Muscle layer of duodenum (tissue), 2 donors: ENCODE measurements at regions not wholly inside any gene's neighbourhood (a gene's known extent, or its start where the extent isn't known, plus 50 kb on each side); places are given as distances from the start of the nearest gene placed in this dataset.

Experiments used
- H3K27ac ChIP-seq: one replicate; pipeline ENCODE4 v1.7.0; 2013; ENCODE audit warnings: mild to moderate bottlenecking, low read length
- H3K27me3 ChIP-seq: one replicate; pipeline ENCODE4 v1.7.0; 2013; ENCODE audit warnings: low read depth, mild to moderate bottlenecking, control low read depth, low read length
- H3K36me3 ChIP-seq, 2 donors: one replicate each; pipeline ENCODE4 v1.7.0; 2013; ENCODE audit warnings: low read length in 2 of 2, control low read depth in 1 of 2, mild to moderate bottlenecking in 1 of 2; ENCODE audit not compliant: insufficient read depth in 2 of 2, control insufficient read depth in 1 of 2
- H3K4me1 ChIP-seq, 2 donors: one replicate each; pipeline ENCODE4 v1.7.0; 2013; ENCODE audit warnings: low read length in 2 of 2, mild to moderate bottlenecking in 2 of 2, control low read depth in 1 of 2, moderate library complexity in 1 of 2; ENCODE audit not compliant: insufficient read depth in 2 of 2, control insufficient read depth in 1 of 2
- H3K4me3 ChIP-seq, 2 donors: one replicate each; pipeline ENCODE4 v1.7.0; 2013; ENCODE audit warnings: low read length in 2 of 2, low read depth in 1 of 2, mild to moderate bottlenecking in 1 of 2
- H3K9me3 ChIP-seq, 2 donors: one replicate each; pipeline ENCODE4 v1.7.0; 2013; ENCODE audit warnings: low read length in 2 of 2, control low read depth in 1 of 2, mild to moderate bottlenecking in 1 of 2; ENCODE audit not compliant: control insufficient read depth in 1 of 2
- donor health status: healthy.

DNA sequence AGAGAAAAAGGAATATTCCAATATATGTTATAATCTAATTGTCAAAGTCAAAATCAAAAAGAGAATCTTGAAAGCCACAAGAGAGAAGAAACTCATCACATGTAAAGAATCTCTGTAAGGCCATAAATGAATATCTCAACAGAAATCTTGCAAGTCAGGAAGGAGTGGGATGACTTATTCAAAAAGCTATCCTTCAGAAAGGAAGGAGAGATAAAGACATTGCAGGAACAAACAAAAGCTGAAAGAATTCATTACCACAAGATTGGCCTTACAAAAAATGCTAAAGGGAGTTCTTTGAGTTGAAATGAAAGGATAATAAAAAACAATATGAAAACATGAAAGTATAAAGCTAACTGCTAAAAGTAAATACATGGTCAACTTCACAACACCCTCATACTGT lies 286.8 kb downstream of the LRIG3 start:
- Histone ChIP-seq H3K4me3 (no peak overlapping the region), H3K36me3 (no peaks in the 10 kb centered on the region), H3K4me1 (no peaks in the 10 kb centered on the region), H3K9me3 (peaks cover 0 to 12% of the 10 kb centered on the region in 2 donors), H3K27me3 (no peaks in the 10 kb centered on the region), H3K27ac (no peak overlapping the region)

DNA sequence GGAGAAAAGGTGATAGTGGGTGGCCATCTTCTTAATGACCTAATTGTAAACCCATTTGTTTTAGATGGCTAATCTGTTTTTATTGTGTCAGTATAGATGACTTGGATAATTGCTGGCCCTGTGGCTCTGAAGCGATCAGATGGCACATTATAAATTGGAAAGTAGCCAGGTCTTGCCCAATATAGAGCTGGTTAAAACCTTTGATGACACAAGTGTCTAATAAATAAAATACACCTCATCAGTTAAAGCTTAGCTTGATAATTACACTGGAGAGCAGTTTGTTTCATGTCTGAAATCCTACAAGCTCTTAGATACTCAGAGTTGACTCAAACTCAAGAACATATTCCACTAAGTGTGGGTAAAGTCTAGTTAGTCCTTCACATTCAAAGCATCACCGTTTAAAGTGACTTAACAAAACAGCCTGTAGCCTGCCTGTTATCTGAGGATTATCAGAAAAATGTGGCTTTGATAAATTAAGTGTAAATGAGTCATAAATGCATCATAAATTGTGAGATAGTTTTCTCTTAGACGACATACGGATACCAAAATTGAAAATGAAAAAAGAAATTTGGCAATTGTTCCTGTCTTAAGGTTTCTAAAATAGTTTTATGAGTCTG lies 280.9 kb downstream of the LRIG3 start:
- H3K27me3 ChIP-seq: no peaks in the 10 kb centered on the region
- H3K36me3 ChIP-seq: no peaks in the 10 kb centered on the region
- H3K4me3 ChIP-seq: no peak overlapping the region
- H3K9me3 ChIP-seq: peaks cover 0 to 5% of the 10 kb centered on the region in 2 donors
- H3K27ac ChIP-seq: no peak overlapping the region
- no peaks in the 10 kb centered on the region for H3K4me1 ChIP-seq

DNA sequence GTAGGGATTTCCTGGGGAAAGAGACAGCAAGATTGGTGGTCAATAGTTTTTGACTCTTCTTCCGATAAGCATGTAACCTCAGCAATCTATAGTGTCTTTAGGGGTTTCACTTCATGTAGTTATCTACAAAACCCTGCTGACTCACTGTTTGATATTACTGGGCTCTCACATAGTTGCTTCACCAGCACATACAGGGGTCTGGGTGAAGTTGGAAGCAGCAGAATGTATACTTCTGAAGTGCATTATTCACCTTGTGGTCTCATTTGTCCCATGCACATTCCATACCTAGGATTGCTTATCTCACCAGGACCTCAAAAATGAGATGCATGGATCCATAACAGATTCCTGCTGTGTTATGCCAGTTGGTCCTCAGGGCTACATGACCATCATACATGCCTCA lies 280.0 kb downstream of the LRIG3 start:
- H3K4me3 ChIP-seq: no peak overlapping the region
- H3K27me3 ChIP-seq: no peaks in the 10 kb centered on the region
- H3K9me3 ChIP-seq: peaks cover 0 to 5% of the 10 kb centered on the region in 2 donors
- H3K4me1 ChIP-seq: no peaks in the 10 kb centered on the region
- no peak overlapping the region for H3K27ac ChIP-seq
- H3K36me3 ChIP-seq: no peaks in the 10 kb centered on the region

DNA sequence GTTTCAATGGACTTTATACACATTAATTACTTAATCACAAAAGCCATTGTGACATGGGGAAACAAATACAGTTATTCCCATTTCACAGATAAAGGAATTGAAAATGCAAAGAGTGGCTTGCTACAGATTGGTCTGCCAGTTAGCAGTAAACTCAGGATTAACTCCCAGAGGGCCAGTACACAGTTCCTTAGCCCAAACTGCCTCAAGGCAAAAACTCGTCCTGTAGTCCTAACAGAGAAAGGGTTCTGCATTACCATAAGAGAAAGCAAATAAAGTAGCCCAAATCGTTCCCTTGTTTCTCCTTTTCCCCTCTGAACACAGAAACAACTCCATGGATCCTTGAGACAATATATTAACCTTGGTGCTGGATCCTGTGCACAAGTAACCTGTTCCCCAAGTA lies 274.4 kb downstream of the LRIG3 start:
- H3K9me3 ChIP-seq: no peaks in the 10 kb centered on the region
- no peaks in the 10 kb centered on the region for H3K36me3 ChIP-seq
- no peak overlapping the region for H3K27ac ChIP-seq
- H3K4me1 ChIP-seq: no peaks in the 10 kb centered on the region
- H3K27me3 ChIP-seq: no peaks in the 10 kb centered on the region
- no peak overlapping the region for H3K4me3 ChIP-seq

DNA sequence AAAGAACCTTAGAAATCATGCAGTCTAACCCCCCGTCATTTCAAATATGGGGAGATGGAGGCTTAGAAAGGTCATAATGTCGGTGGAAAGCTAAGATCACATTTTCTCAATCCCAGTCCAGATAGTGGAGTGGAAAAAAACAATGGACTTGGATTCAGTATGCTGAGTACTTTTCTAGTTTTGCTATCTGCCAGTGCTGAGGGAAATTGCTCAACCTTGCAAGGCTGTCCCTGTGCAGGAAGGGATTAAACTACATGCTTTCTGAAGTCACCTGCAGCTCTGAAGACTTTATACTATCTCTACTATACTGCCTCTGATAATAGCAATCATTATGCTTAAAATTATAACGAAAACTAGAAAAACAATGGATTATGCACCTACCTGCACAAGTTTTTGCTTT lies 272.8 kb downstream of the LRIG3 start:
- Histone ChIP-seq H3K27ac (no peak overlapping the region), H3K27me3 (no peaks in the 10 kb centered on the region), H3K36me3 (no peaks in the 10 kb centered on the region), H3K4me1 (no peaks in the 10 kb centered on the region), H3K4me3 (no peak overlapping the region), H3K9me3 (no peaks in the 10 kb centered on the region)

DNA sequence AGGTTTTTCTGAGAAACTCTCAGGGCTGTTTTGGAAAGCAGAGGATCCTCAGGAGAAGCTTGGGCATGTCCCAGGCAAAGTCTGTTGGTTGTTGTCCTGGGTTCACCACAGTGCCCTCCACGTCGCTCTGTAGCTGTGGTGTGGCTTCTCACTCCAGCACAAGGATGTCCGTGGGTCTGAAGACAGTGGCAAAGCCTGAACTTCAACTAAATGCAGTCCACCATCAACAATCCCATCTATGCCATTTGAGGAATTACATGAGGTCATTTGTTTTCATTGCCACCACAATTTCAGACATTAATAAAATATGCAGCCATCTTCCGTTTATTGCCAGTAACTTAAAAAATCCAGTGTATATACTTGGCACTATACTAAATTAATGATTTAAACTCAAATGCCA lies 272.1 kb downstream of the LRIG3 start:
- H3K36me3 ChIP-seq: no peaks in the 10 kb centered on the region
- H3K27ac ChIP-seq: no peak overlapping the region
- no peaks in the 10 kb centered on the region for H3K4me1 ChIP-seq
- no peaks in the 10 kb centered on the region for H3K27me3 ChIP-seq
- H3K9me3 ChIP-seq: no peaks in the 10 kb centered on the region
- no peak overlapping the region for H3K4me3 ChIP-seq

DNA sequence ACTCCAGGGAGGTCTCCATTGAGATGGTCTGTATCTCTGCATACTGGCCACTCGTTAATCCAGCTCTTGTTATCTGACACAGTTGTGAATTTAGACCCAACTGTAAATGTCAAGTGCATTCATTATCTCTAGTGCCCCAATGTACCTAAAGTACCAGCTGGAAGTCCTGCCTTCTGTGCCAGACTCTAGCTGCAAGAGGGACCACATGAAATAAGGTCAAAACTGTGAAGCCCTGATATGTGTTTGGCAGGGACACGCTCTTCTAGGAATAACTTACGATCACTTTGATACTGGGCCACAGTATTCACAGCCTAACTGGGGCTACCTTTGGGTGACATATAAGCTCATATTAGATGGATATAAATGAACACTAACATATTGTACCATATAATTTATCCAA lies 268.5 kb downstream of the LRIG3 start:
- no peaks in the 10 kb centered on the region for H3K9me3 ChIP-seq
- no peak overlapping the region for H3K4me3 ChIP-seq
- no peaks in the 10 kb centered on the region for H3K27me3 ChIP-seq
- no peaks in the 10 kb centered on the region for H3K4me1 ChIP-seq
- no peaks in the 10 kb centered on the region for H3K36me3 ChIP-seq
- no peak overlapping the region for H3K27ac ChIP-seq

DNA sequence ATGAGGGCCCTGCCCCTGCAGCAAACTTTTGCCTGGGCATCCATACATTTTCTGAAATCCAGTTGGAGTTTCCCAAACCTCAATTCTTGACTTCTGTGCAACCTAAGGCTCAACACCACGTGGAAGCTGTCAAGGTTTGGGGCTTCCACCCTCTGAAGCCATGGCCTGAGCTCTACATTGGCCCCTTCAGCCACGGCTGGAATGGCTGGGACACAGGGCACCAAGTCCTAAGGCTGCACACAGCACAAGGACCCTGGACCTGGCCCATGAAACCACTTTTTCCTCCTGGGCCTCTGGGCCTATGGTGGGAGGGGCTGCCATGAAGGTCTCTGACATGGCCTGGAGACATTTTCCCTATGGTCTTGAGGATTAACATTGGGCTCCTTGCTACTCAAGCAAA lies 266.3 kb downstream of the LRIG3 start:
- H3K27ac ChIP-seq: no peak overlapping the region
- no peaks in the 10 kb centered on the region for H3K9me3 ChIP-seq
- H3K4me1 ChIP-seq: no peaks in the 10 kb centered on the region
- H3K36me3 ChIP-seq: no peaks in the 10 kb centered on the region
- no peaks in the 10 kb centered on the region for H3K27me3 ChIP-seq
- H3K4me3 ChIP-seq: no peak overlapping the region

DNA sequence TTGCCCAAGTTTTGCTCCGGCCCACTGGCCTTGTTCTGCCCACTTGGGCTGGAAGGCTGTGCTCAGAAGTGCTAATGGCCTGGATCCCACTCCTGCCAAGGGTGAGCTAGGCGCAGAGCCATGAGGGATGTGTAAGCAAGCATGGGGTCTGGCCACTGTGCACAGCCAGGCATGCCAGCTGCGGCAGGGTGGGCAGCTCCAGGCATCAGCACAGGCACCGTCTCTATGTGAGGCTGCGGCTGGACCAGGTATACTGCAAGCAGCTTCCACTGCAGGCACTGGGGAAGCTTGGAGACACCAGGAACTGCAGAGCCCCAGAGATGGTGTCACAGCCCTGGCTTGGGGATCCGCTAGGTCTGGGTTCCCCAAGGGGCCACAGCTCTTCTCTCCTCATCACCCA lies 264.9 kb downstream of the LRIG3 start:
- no peaks in the 10 kb centered on the region for H3K9me3 ChIP-seq
- H3K27me3 ChIP-seq: no peaks in the 10 kb centered on the region
- H3K27ac ChIP-seq: no peak overlapping the region
- H3K36me3 ChIP-seq: no peaks in the 10 kb centered on the region
- no peak overlapping the region for H3K4me3 ChIP-seq
- H3K4me1 ChIP-seq: no peaks in the 10 kb centered on the region

DNA sequence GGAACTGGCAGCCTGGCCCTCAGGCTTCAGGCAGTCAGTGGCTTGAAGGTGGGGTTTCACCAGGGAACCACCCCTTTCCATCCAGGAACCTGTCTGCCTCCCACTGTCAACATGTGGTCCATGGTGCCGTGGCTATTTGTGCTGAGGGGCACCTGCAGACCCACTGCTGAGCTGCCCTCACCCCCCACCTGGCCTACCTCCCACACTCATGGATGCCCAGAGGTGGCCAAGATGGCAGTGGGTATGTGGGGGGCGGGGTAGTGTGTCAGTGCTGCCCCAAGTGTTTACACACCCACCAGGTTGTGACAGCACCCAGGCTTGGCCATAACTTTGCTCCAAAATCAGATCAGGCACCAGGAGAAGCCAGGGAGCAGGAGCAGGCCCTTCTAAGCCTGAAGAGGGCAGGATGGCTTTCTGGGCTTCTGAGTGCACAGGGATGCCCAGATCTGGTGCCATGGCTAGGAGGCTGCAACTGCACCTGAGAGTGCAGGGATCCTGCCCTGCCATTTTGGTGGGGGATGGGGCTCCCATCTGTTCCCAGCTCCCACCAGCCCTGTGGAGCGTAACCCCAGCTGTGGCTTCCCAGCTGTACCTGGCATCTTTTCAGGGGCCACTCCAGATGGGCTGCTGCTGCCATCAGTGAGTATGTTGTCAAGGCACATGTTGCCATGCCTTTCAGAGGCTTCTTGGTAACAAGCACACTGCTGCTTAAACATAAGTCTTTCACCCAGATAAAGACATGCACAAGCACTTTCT lies 263.9 kb downstream of the LRIG3 start:
- Histone ChIP-seq H3K4me1 (no peaks in the 10 kb centered on the region), H3K27me3 (no peaks in the 10 kb centered on the region), H3K9me3 (no peaks in the 10 kb centered on the region), H3K27ac (no peak overlapping the region), H3K36me3 (no peaks in the 10 kb centered on the region), H3K4me3 (no peak overlapping the region)

DNA sequence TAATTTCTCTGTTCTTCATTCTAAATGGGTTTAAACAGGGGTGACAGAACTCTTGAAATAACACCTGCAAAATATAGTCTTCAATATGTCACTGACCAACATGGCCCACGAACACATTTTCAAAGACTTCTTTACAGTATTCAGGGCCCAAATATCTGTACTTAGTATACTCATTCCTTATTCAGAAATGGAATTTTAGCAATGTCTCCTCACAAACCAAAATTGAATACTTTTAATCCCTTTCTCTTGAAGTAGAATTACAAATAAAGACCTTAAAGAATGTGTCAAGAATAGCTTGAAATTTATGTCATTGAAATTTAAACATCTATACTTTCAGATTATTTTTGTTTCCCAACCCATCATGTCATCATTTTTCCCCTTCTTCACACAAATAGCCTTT lies 263.1 kb downstream of the LRIG3 start:
- Histone ChIP-seq H3K9me3 (no peaks in the 10 kb centered on the region), H3K36me3 (no peaks in the 10 kb centered on the region), H3K27ac (no peak overlapping the region), H3K4me1 (no peaks in the 10 kb centered on the region), H3K27me3 (no peaks in the 10 kb centered on the region), H3K4me3 (no peak overlapping the region)

DNA sequence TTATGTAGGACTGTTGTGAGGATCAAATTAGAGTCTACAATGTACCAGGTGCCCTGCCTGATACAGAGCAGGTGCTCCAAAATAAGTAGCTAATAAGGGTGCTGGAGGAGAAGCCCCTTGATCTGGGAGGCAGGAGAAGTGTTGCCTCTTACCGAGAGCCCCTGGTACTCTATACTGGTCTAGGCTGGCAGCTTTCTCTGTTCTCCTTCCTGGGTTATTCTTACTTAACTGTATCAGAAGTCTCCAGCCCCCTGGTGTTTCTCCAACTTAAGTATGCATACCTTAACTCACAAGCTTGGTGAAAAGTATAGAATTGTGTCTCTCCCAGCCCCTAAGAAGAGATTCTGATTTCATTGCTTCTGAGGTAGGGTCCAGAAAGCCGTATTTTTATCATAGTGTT lies 254.9 kb downstream of the LRIG3 start:
- Histone ChIP-seq H3K27me3 (no peaks in the 10 kb centered on the region), H3K36me3 (no peaks in the 10 kb centered on the region)

More for the DNA sequence above, 254.9 kb downstream of the LRIG3 start:
- Histone ChIP-seq H3K4me1 (no peaks in the 10 kb centered on the region), H3K27ac (no peak overlapping the region), H3K4me3 (no peak overlapping the region), H3K9me3 (no peaks in the 10 kb centered on the region)
